Neural cell (in vitro differentiated cells): ENCODE measurements at regions not wholly inside any gene's neighbourhood (a gene's known extent, or its start where the extent isn't known, plus 50 kb on each side); places are given as distances from the start of the nearest gene placed in this dataset.

Experiments
- CTCF ChIP-seq: fragments of 450-650 bp; IDR thresholded peaks from 2 replicates; pipeline ENCODE4 v1.5.1; 2014; ENCODE audit warnings: antibody characterized with exemption, mild to moderate bottlenecking, moderate library complexity; ENCODE audit not compliant: poor library complexity, severe bottlenecking
- EP300 ChIP-seq: fragments of 450-650 bp; conservative IDR thresholded peaks from 2 replicates; pipeline ENCODE4 v1.6.1; 2014; ENCODE audit warnings: antibody characterized with exemption, mild to moderate bottlenecking, moderate library complexity; ENCODE audit not compliant: poor library complexity, severe bottlenecking
- EZH2 ChIP-seq: fragments of 200-600, 300-800 bp; shearing (Covaris generic), sonication (generic); IDR thresholded peaks from 2 replicates; pipeline ENCODE4 v1.6.1; 2014; ENCODE audit warnings: antibody characterized with exemption, low read length, borderline replicate concordance, mild to moderate bottlenecking; ENCODE audit not compliant: insufficient read depth, poor library complexity, severe bottlenecking
- POLR2AphosphoS5 ChIP-seq: IDR thresholded peaks from 2 replicates; pipeline ENCODE4 v1.6.1; 2012
- REST ChIP-seq: IDR thresholded peaks from 2 replicates; pipeline ENCODE4 v1.6.1; 2012; ENCODE audit warnings: borderline replicate concordance
- SMC3 ChIP-seq: fragments of 450-650 bp; conservative IDR thresholded peaks from 2 replicates; pipeline ENCODE4 v1.6.1; 2014; ENCODE audit warnings: antibody characterized with exemption, mild to moderate bottlenecking, moderate library complexity; ENCODE audit not compliant: poor library complexity

- TF ChIP-seq REST: no peak
- TF ChIP-seq CTCF: no peak
- TF ChIP-seq EZH2: no peak
- no peak for TF ChIP-seq POLR2AphosphoS5
- TF ChIP-seq SMC3: no peak
- no peak for TF ChIP-seq EP300
Observed at GRCh38 chr3:14299767-14300166, 102.6 kb upstream of the SLC6A6 start.
